A549 (cell line): ENCODE measurements at regions not wholly inside any gene's neighbourhood (a gene's known extent, or its start where the extent isn't known, plus 50 kb on each side); places are given as distances from the start of the nearest gene placed in this dataset.

Source experiments
- ATAC-seq, 2 experiments: fragments of 200-7000 bp in 1 of 2; fragments of >200 bp in 1 of 2; cut with Nextera tagmentation in 1 of 2; cut with Tn5 transposase in 1 of 2; 3 replicates each; pipeline versions ENCODE4 v1.8.0 to v1.9.1; 2018 to 2020; ENCODE audit warnings: mild to moderate bottlenecking in 1 of 2, moderate library complexity in 1 of 2
- CTCF ChIA-PET: fragments of 300-600 bp; sonication (Branson Sonifier 250); formaldehyde crosslinking; extraction: SDS; loops from one replicate; lab custom pipeline; 2021; ENCODE audit warnings: antibody characterized with exemption, inconsistent platforms; lab: Yijun Ruan, JAX
- POLR2A ChIA-PET: fragments of 350-600 bp; formaldehyde crosslinking; extraction: SDS; loops from one replicate; lab custom pipeline; 2021; ENCODE audit warnings: antibody characterized with exemption, inconsistent platforms; lab: Yijun Ruan, JAX
- DNase-seq, 2 experiments: peaks; one replicate each; pipeline versions ENCODE4 v3.0.0 to v3.0.0-alpha.2; 2011 to 2016; ENCODE audit warnings: low read depth in 1 of 2, low spot score in 1 of 2
- FAIRE-seq: peaks from 2 replicates; lab custom pipeline; 2011; peaks lifted over from hg19 to GRCh38; lab: Jason Lieb, UNC
- H3K27ac ChIP-seq, 2 experiments: fragments of >200 bp; sonication (Bioruptor Twin); formaldehyde crosslinking; 3 replicates each; pipeline ENCODE4 v1.5.1; 2016 to 2017
- H3K4me1 ChIP-seq: fragments of >200 bp; sonication (Bioruptor Twin); formaldehyde crosslinking; 3 replicates; pipeline ENCODE4 v1.6.1; 2016
- H3K4me2 ChIP-seq: fragments of >200 bp; sonication (Bioruptor Twin); formaldehyde crosslinking; 3 replicates; pipeline ENCODE4 v1.6.1; 2016
- H3K4me3 ChIP-seq: fragments of >200 bp; sonication (Bioruptor Twin); formaldehyde crosslinking; 3 replicates; pipeline ENCODE4 v1.5.1; 2016
- H3K9me3 ChIP-seq: fragments of >200 bp; sonication (Bioruptor Twin); formaldehyde crosslinking; 3 replicates; pipeline ENCODE4 v1.6.1; 2016
- CHD2 ChIP-seq: fragments of 150-350 bp; IDR thresholded peaks from 2 replicates; pipeline ENCODE4 v1.6.1; 2014; ENCODE audit warnings: low read length; ENCODE audit not compliant: partially characterized antibody
- MAFK ChIP-seq: fragments of 450-650 bp; IDR thresholded peaks from 2 replicates; pipeline ENCODE4 v1.6.1; 2014; ENCODE audit not compliant: partially characterized antibody
- RAD21 ChIP-seq, 2 experiments: fragments of >200 bp in 1 of 2; sonication (Bioruptor Twin) in 1 of 2; formaldehyde crosslinking in 1 of 2; IDR thresholded peaks in 1 of 2; conservative IDR thresholded peaks in 1 of 2; 2 replicates in 1 of 2; 3 replicates in 1 of 2; pipeline ENCODE4 v1.6.1; 2012 to 2018; ENCODE audit warnings: inconsistent platforms in 1 of 2
- SMC3 ChIP-seq: fragments of >200 bp; sonication (Bioruptor Twin); formaldehyde crosslinking; IDR thresholded peaks from 3 replicates; pipeline ENCODE4 v1.6.1; 2018; ENCODE audit warnings: inconsistent platforms
- WGBS: methylation state at CpG from one replicate; pipeline ENCODE4 v1.1.6; 2017; ENCODE audit errors: missing lambda C conversion rate; 5-methylcytosine and 5-hydroxymethylcytosine counted together
- TF ChIP-seq, protein P1 (sequence below): IDR thresholded peaks from 2 replicates; pipeline ENCODE4 v1.6.1; 2012
- TF ChIP-seq, protein P2 (sequence below): fragments of >200 bp; sonication (Bioruptor Twin); formaldehyde crosslinking; IDR thresholded peaks from 3 replicates; pipeline ENCODE4 v1.5.1; 2016

DNA sequence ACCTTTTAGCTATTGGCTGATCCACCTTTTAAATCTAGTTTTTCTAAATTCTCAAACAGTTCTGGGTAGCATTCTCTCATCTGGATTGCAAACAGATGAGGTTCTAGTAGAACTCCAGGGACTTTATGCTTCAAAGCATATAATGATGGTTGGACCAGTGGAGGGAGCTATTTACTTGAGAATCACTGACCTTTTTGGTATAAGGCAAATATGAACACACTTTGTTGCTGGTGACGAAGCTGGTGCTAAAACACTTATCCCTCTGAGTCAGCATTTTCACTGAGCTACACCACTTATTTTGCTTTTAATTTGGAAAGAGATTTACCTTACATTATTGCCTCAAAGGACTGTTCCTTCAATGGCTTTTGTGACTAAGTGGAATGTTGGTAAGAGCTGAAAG is 58.6 kb upstream of the SLITRK3 start:
- ATAC-seq: peak; percentile 86 to 91
- Histone ChIP-seq H3K4me3 (no peak overlapping the region), H3K4me1 (peaks cover 8% of the 10 kb centered on the region), H3K4me2 (peak overlapping the region; percentile 30; the same call in 1 of the 3 replicates), H3K27ac (no peak overlapping the region), H3K9me3 (no peaks in the 10 kb centered on the region)
- FAIRE-seq: peak; percentile 72
- TF ChIP-seq RAD21 (conservative IDR thresholded peaks at IDR 0.05 in 1 of 2, IDR thresholded peaks at IDR 0.05 in 1 of 2): peak; percentile 62 to 68; a peak in 4 of 5 replicates
- TF ChIP-seq, protein P1, sequence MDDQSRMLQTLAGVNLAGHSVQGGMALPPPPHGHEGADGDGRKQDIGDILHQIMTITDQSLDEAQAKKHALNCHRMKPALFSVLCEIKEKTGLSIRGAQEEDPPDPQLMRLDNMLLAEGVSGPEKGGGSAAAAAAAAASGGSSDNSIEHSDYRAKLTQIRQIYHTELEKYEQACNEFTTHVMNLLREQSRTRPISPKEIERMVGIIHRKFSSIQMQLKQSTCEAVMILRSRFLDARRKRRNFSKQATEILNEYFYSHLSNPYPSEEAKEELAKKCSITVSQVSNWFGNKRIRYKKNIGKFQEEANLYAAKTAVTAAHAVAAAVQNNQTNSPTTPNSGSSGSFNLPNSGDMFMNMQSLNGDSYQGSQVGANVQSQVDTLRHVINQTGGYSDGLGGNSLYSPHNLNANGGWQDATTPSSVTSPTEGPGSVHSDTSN: no peak
- TF ChIP-seq, protein P2, sequence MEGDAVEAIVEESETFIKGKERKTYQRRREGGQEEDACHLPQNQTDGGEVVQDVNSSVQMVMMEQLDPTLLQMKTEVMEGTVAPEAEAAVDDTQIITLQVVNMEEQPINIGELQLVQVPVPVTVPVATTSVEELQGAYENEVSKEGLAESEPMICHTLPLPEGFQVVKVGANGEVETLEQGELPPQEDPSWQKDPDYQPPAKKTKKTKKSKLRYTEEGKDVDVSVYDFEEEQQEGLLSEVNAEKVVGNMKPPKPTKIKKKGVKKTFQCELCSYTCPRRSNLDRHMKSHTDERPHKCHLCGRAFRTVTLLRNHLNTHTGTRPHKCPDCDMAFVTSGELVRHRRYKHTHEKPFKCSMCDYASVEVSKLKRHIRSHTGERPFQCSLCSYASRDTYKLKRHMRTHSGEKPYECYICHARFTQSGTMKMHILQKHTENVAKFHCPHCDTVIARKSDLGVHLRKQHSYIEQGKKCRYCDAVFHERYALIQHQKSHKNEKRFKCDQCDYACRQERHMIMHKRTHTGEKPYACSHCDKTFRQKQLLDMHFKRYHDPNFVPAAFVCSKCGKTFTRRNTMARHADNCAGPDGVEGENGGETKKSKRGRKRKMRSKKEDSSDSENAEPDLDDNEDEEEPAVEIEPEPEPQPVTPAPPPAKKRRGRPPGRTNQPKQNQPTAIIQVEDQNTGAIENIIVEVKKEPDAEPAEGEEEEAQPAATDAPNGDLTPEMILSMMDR: peak; percentile 46; the same call in 2 of the 3 replicates
- TF ChIP-seq SMC3: peak; percentile 16; the same call in 1 of the 3 replicates
- peak; percentile 98 for TF ChIP-seq MAFK
- no peak for TF ChIP-seq CHD2
- WGBS: 8% methylated on average over 1 of the region's 1 CpG
- ChIA-PET POLR2A (no interaction called here), CTCF (interaction anchor here (0.9 kb wide), 1 partner anchor 600 kb away, joined by 3 read pairs; no protein-coding TSS in a partner anchor)
- DNase-seq: peak; percentile 21 to 72
